Astrocyte of the cerebellum (primary cell): ENCODE measurements at regions not wholly inside any gene's neighbourhood (a gene's known extent, or its start where the extent isn't known, plus 50 kb on each side); places are given as distances from the start of the nearest gene placed in this dataset.

ENCODE experiments used
- DNase-seq: peaks from one replicate; pipeline ENCODE4 v3.0.0-alpha.2; 2011; ENCODE audit warnings: low read depth
- H3K4me3 ChIP-seq: 2 replicates; pipeline ENCODE4 v1.5.1; 2011; ENCODE audit warnings: mild to moderate bottlenecking, low read depth, low read length, moderate library complexity
- CTCF ChIP-seq: IDR thresholded peaks from 2 replicates; pipeline ENCODE4 v1.5.1; 2012; ENCODE audit warnings: low read length, low read depth, moderate library complexity, mild to moderate bottlenecking; ENCODE audit errors: missing control alignments
- in situ Hi-C: cut with HindIII; loops from 2 replicates; pipeline ENCODE4 v1.10.0; 2017; ENCODE audit warnings: low sequenced_read_pairs

- TF ChIP-seq CTCF, result no peak
- in situ Hi-C loops, result no loop called here
Measured at GRCh38 chr3:193909387-193909786, 226.6 kb upstream of the HES1 start.

DNA sequence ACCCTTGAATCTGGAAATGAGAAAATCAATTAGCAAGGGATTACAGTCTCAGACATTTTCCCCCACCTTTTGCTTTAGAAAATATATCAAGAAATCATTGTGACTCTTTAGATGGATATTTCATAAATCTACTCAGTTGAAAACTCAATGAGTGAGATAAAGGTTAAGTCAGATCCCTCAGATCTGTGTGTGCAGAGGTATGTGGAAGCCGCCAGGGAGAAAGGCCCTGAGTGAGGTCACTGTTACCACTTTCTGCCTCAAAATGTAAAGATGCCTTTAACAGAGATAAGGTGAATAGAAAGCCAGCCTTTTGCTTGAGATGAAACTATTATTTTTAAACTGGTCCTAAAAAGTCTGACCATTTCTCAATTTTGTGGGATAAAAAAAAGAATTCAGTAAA is 225.6 kb upstream of the HES1 start:
- no peak overlapping the region for H3K4me3 ChIP-seq
- no peak for DNase-seq
- in situ Hi-C loops, result loop anchor here (10.0 kb wide), 1 partner anchor 64 kb away; no protein-coding TSS in a partner anchor
- no peak for TF ChIP-seq CTCF

More at GRCh38 chr3:193909387-193909786, 226.6 kb upstream of the HES1 start:
- DNase-seq, result no peak
- no peak overlapping the region for H3K4me3 ChIP-seq

- DNase-seq, result no peak
- no peak overlapping the region for H3K4me3 ChIP-seq
- in situ Hi-C loops, result loop anchor here (10.0 kb wide), 1 partner anchor 64 kb away; no protein-coding TSS in a partner anchor
- TF ChIP-seq CTCF, result no peak
Measured at GRCh38 chr3:193910886-193911738, 224.8 kb upstream of the HES1 start.

DNA sequence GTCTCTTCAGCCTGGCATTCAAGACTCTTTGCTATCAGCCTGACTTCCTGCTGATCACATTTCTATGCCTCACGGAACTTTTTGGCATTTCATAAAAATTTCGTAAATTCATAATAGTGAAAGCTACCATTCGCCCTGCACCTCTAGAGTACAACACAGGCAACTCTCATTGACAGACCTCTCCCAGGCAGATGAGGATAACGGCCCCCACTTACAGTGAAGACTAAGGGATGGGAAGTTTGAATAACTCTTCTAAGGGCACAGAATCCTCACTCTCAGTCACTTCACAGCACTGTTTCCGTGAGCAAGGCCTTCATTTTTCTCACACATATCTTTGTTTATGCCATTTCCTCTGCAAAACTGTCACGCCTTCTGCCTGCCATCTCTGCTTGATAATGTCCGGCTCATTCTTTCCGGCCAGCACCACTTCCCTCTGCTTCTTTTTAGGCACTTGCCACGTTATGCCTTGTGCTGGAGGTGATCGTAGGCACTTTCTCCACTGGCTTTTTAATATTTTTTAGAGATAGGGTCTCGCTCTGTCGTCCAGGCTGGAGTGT is 224.1 kb upstream of the HES1 start:
- DNase-seq, result no peak
- no peak for TF ChIP-seq CTCF
- H3K4me3 ChIP-seq, result no peak overlapping the region
- in situ Hi-C loops, result loop anchor here (10.0 kb wide), 1 partner anchor 63 kb away; no protein-coding TSS in a partner anchor

GRCh38 chr3:193912621-193913178 is 223.2 kb upstream of the HES1 start:
- in situ Hi-C loops, result loop anchor here (10.0 kb wide), 1 partner anchor 62 kb away; no protein-coding TSS in a partner anchor
- TF ChIP-seq CTCF, result no peak
- no peak for DNase-seq
- no peak overlapping the region for H3K4me3 ChIP-seq

DNA sequence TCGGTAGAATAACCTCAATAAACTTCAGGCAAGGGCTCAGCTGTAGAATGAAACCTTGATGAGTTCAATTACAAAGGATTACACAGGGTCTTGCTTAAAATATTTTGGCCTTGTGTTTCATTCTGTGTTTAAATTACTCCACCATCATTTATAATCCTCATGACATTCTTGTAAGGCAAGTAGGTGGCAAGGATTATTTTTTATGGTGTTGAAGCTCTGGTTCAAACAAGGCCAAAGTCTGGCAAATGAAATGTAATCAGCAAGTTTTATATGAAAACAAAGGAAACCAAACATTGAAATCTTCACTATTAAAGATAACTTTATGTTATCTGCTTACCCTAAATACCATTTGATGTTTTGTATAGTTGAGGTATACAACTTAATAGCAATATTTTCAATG is 221.3 kb upstream of the HES1 start:
- H3K4me3 ChIP-seq, result no peak overlapping the region
- DNase-seq, result no peak
- no peak for TF ChIP-seq CTCF
- in situ Hi-C loops, result loop anchor here (10.0 kb wide), 1 partner anchor 60 kb away; no protein-coding TSS in a partner anchor
